ENCODE measurements at regions not wholly inside any gene's neighbourhood (a gene's known extent, or its start where the extent isn't known, plus 50 kb on each side); places are given as distances from the start of the nearest gene placed in this dataset.

DNA sequence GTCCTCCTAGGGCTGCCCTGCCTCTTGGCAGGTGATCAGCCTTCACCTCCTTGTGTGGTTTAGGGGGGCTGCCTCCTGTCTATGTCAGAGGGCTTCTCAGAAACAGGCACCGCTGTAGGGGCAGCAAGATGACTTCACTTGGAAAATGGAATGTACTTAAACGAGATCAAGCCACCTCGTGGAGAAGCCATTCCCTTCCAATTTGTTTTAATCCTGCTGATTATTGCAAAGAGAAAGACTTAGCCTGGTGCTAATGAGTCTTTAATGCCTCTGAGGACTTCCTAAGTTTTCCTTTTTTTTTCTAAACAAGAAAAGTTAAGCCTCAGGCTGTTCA lies 62.3 kb upstream of the RFLNA start:
- ATAC-seq (no peak), DNase-seq (no peak)
- Histone ChIP-seq H3K27ac (peak overlapping the region; percentile 43), H3K36me3 (no peaks in the 10 kb centered on the region), H3K4me1 (peaks cover 23% of the 10 kb centered on the region), H3K9me3 (no peaks in the 10 kb centered on the region), H3K4me3 (no peak overlapping the region), H3K27me3 (ENCODE audit: low read depth) (no peaks in the 10 kb centered on the region)
- TF ChIP-seq, protein P1, sequence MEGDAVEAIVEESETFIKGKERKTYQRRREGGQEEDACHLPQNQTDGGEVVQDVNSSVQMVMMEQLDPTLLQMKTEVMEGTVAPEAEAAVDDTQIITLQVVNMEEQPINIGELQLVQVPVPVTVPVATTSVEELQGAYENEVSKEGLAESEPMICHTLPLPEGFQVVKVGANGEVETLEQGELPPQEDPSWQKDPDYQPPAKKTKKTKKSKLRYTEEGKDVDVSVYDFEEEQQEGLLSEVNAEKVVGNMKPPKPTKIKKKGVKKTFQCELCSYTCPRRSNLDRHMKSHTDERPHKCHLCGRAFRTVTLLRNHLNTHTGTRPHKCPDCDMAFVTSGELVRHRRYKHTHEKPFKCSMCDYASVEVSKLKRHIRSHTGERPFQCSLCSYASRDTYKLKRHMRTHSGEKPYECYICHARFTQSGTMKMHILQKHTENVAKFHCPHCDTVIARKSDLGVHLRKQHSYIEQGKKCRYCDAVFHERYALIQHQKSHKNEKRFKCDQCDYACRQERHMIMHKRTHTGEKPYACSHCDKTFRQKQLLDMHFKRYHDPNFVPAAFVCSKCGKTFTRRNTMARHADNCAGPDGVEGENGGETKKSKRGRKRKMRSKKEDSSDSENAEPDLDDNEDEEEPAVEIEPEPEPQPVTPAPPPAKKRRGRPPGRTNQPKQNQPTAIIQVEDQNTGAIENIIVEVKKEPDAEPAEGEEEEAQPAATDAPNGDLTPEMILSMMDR (IDR thresholded peaks at IDR 0.05), result no peak
- intact Hi-C loops (cut with DNase I), result no loop called here

- ATAC-seq (peak in 1 of 2 donors; percentile 39), DNase-seq (no peak)
- H3K4me1 ChIP-seq, result peaks cover 23% of the 10 kb centered on the region
- H3K9me3 ChIP-seq, result no peaks in the 10 kb centered on the region
- H3K27ac ChIP-seq, result no peak overlapping the region
- intact Hi-C loops (cut with DNase I), result no loop called here
- no peaks in the 10 kb centered on the region for H3K36me3 ChIP-seq
- TF ChIP-seq, protein P1 (IDR thresholded peaks at IDR 0.05), result no peak
- no peak overlapping the region for H3K4me3 ChIP-seq
- H3K27me3 ChIP-seq (ENCODE audit: low read depth), result no peaks in the 10 kb centered on the region
Measured at GRCh38 chr12:124233041-124233796, 61.7 kb upstream of the RFLNA start.

DNA sequence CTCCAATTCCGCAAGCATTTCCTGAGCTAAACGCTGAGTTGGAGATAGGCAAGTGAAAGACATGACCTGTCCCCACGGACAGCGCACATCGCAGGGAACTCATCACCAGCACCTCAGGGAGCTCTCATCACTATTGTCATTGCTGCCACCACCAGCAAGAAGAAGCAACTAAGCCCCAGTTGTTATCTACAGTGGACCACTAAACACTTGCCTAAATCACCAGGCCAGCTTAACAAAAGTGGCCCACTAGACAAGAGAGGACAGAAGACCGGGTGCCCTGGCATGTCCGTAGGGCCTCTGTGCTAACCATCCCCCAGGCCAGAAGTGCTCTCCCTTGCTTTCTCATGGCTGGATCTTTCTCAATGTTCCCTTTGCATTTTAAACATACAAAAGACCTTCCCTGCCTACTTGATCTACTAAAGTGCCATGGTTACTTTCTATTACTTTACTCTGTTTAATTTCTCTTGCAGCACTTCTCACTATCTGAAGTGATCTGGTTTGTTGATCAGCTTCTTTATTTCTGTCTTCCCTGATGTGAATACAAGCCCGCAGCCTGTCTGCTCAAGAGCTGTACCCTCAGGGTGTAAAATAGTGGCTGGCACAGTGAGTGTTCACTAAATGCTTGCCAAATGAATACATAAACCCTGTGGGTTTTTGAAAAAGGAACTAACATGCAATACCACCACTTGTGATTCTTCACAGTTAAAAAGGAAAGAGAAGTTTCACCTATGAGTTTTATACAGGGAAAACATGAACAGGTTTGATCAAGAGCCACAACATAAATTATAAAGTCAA lies 60.9 kb upstream of the RFLNA start:
- DNase-seq (no peak), ATAC-seq (no peak)
- TF ChIP-seq, protein P1 (IDR thresholded peaks at IDR 0.05), result no peak
- Histone ChIP-seq H3K4me1 (peaks cover 23% of the 10 kb centered on the region), H3K27me3 (ENCODE audit: low read depth) (no peaks in the 10 kb centered on the region), H3K4me3 (no peak overlapping the region), H3K9me3 (no peaks in the 10 kb centered on the region), H3K36me3 (no peaks in the 10 kb centered on the region), H3K27ac (no peak overlapping the region)
- intact Hi-C loops (cut with DNase I), result no loop called here

DNA sequence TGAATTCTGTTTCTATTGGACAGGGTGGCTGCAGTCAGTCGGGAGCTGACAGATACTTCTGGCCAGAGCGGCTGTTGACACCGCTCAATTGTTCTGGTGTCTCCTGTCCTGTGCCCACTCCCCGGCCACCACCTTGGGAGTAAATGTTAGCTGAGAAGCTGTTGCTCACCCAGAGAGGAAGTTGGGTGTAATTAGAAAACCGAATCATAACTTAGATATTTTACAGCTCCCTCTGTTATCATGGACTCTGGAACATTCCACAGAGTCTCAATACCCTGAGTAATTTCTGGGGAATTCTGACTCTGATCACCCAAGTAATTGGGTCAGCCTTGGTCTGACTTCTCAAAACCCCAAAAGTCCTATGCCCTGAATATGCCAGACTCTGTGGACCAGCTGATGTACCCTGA lies 58.3 kb upstream of the RFLNA start:
- no peaks in the 10 kb centered on the region for H3K36me3 ChIP-seq
- TF ChIP-seq, protein P1 (IDR thresholded peaks at IDR 0.05), result no peak
- H3K4me1 ChIP-seq, result peaks cover 20% of the 10 kb centered on the region
- intact Hi-C loops (cut with DNase I), result no loop called here
- H3K4me3 ChIP-seq, result no peak overlapping the region
- H3K27ac ChIP-seq, result no peak overlapping the region
- H3K9me3 ChIP-seq, result no peaks in the 10 kb centered on the region
- no peaks in the 10 kb centered on the region for H3K27me3 ChIP-seq (ENCODE audit: low read depth)
- no peak for ATAC-seq
- no peak for DNase-seq

DNA sequence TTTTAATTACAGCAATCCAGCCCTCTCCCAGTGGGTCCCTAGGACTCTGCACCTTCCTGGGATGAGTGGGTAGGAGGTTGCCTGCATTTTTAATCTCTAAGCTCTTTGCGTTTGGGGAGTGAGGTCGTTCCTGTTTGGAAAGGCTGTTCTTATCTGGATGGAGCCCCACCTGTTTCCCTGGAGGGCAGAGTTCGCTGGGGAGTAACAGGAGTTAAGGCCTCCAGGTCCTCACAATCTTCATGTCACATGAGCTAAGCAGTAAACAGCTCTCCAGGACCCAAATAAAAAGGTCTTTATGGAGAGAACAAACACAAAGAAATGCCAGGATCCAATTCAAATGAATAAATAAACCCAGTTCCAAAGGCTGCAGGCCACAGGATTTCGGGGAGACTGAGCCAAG lies 56.0 kb upstream of the RFLNA start:
- Histone ChIP-seq H3K4me3 (no peak overlapping the region), H3K36me3 (no peaks in the 10 kb centered on the region), H3K9me3 (no peaks in the 10 kb centered on the region), H3K4me1 (peaks cover 1% of the 10 kb centered on the region), H3K27ac (no peak overlapping the region), H3K27me3 (ENCODE audit: low read depth) (no peaks in the 10 kb centered on the region)
- TF ChIP-seq, protein P1 (IDR thresholded peaks at IDR 0.05), result no peak
- ATAC-seq (no peak), DNase-seq (no peak)
- intact Hi-C loops (cut with DNase I), result no loop called here

Data from lower lobe of right lung (tissue), 2 donors.